ENCODE measurements at regions not wholly inside any gene's neighbourhood (a gene's known extent, or its start where the extent isn't known, plus 50 kb on each side); places are given as distances from the start of the nearest gene placed in this dataset.

- DNase-seq = no peak
Measured at GRCh38 chr7:80288175-80289122, 153.8 kb downstream of the GNAI1 start.

- DNase-seq = no peak
Measured at GRCh38 chr7:80287400-80288174, 153.0 kb downstream of the GNAI1 start.

GRCh38 chr7:80286611-80287010 lies 152.0 kb downstream of the GNAI1 start:
- DNase-seq = no peak

- DNase-seq = no peak
Measured at GRCh38 chr7:80284855-80285254, 150.2 kb downstream of the GNAI1 start.

- no peak for DNase-seq
Measured at GRCh38 chr7:80279760-80280159, 145.1 kb downstream of the GNAI1 start.

- no peak for DNase-seq
Measured at GRCh38 chr7:80278737-80279136, 144.1 kb downstream of the GNAI1 start.

GRCh38 chr7:80277434-80278427 lies 143.1 kb downstream of the GNAI1 start:
- DNase-seq = no peak

Measured in SW 1271 (cell line).